ENCODE measurements at regions not wholly inside any gene's neighbourhood (a gene's known extent, or its start where the extent isn't known, plus 50 kb on each side); places are given as distances from the start of the nearest gene placed in this dataset.

GRCh38 chr2:204445149-204445548, 100.1 kb upstream of the PARD3B start:
- no peak for DNase-seq

- DNase-seq = no peak
These were observed 97.6 kb upstream of the PARD3B start for GRCh38 chr2:204447722-204448121.

- DNase-seq = no peak
These were observed 95.3 kb upstream of the PARD3B start for GRCh38 chr2:204449977-204450376.

- no peak for DNase-seq
These were observed 93.5 kb upstream of the PARD3B start for GRCh38 chr2:204451766-204452165.

GRCh38 chr2:204452464-204453023, 92.7 kb upstream of the PARD3B start:
- no peak for DNase-seq

- DNase-seq = no peak
These were observed 91.5 kb upstream of the PARD3B start for GRCh38 chr2:204453730-204454167.

GRCh38 chr2:204454672-204455380, 90.4 kb upstream of the PARD3B start:
- no peak for DNase-seq

- no peak for DNase-seq
These were observed 76.4 kb upstream of the PARD3B start for GRCh38 chr2:204468746-204469429.

GRCh38 chr2:204470178-204470620, 75.1 kb upstream of the PARD3B start:
- no peak for DNase-seq

GRCh38 chr2:204470621-204471196, 74.6 kb upstream of the PARD3B start:
- DNase-seq = no peak

GRCh38 chr2:204472375-204472774, 72.9 kb upstream of the PARD3B start:
- DNase-seq = no peak

- no peak for DNase-seq
These were observed 72.1 kb upstream of the PARD3B start for GRCh38 chr2:204473224-204473623.

- DNase-seq = no peak
These were observed 69.9 kb upstream of the PARD3B start for GRCh38 chr2:204475399-204475798.

- no peak for DNase-seq
These were observed 67.8 kb upstream of the PARD3B start for GRCh38 chr2:204477358-204477950.

GRCh38 chr2:204479557-204479956, 65.7 kb upstream of the PARD3B start:
- DNase-seq = no peak

- DNase-seq = no peak
These were observed 64.6 kb upstream of the PARD3B start for GRCh38 chr2:204480676-204481075.

GRCh38 chr2:204483608-204484081, 61.6 kb upstream of the PARD3B start:
- no peak for DNase-seq

- DNase-seq = no peak
These were observed 59.0 kb upstream of the PARD3B start for GRCh38 chr2:204486321-204486720.

GRCh38 chr2:204486805-204487204, 58.5 kb upstream of the PARD3B start:
- DNase-seq = no peak

GRCh38 chr2:204487447-204488229, 57.6 kb upstream of the PARD3B start:
- DNase-seq = no peak

GRCh38 chr2:204491528-204491927, 53.7 kb upstream of the PARD3B start:
- no peak for DNase-seq

GRCh38 chr2:204492417-204492816, 52.9 kb upstream of the PARD3B start:
- no peak for DNase-seq
